KMS-11 (cell line): ENCODE measurements at regions not wholly inside any gene's neighbourhood (a gene's known extent, or its start where the extent isn't known, plus 50 kb on each side); places are given as distances from the start of the nearest gene placed in this dataset.

Experiments used
- H2AFZ ChIP-seq: fragments of 200-600 bp; sonication (generic); 2 replicates; pipeline ENCODE4 v1.6.1; 2016; ENCODE audit warnings: antibody characterized with exemption, mixed run types, low read depth
- H3K27ac ChIP-seq: fragments of 200-600 bp; sonication (generic); 2 replicates; pipeline ENCODE4 v1.6.1; 2016; ENCODE audit warnings: mild to moderate bottlenecking, mixed run types
- H3K27me3 ChIP-seq: fragments of 200-600 bp; sonication (generic); 2 replicates; pipeline ENCODE4 v1.6.1; 2017; ENCODE audit warnings: mild to moderate bottlenecking, low read depth, mixed run types, moderate library complexity; ENCODE audit not compliant: insufficient read depth
- H3K36me3 ChIP-seq: fragments of 200-600 bp; sonication (generic); 2 replicates; pipeline ENCODE4 v1.6.1; 2017; ENCODE audit warnings: mild to moderate bottlenecking, mixed run types; ENCODE audit not compliant: insufficient read depth
- H3K4me1 ChIP-seq: fragments of 200-600 bp; sonication (generic); 2 replicates; pipeline ENCODE4 v1.6.1; 2016; ENCODE audit warnings: mild to moderate bottlenecking, low read depth, mixed run types; ENCODE audit not compliant: poor library complexity, severe bottlenecking
- H3K4me2 ChIP-seq: fragments of 200-600 bp; sonication (generic); 2 replicates; pipeline ENCODE4 v1.7.0; 2016; ENCODE audit warnings: mild to moderate bottlenecking, mixed run types
- H3K4me3 ChIP-seq: fragments of 200-600 bp; sonication (generic); IDR thresholded peaks from 2 replicates; pipeline ENCODE4 v1.6.1; 2017; ENCODE audit warnings: low read depth, low read length, mixed read lengths; ENCODE audit not compliant: insufficient read depth
- H3K79me2 ChIP-seq: fragments of 200-600 bp; sonication (generic); 2 replicates; pipeline ENCODE4 v1.6.1; 2016; ENCODE audit warnings: low read depth, mixed run types; ENCODE audit not compliant: insufficient read depth
- H3K9ac ChIP-seq: fragments of 200-600 bp; sonication (generic); 2 replicates; pipeline ENCODE4 v1.6.1; 2016; ENCODE audit warnings: mild to moderate bottlenecking, mixed run types
- H4K20me1 ChIP-seq: fragments of 200-600 bp; sonication (generic); 2 replicates; pipeline ENCODE4 v1.6.1; 2016; ENCODE audit warnings: mild to moderate bottlenecking, mixed run types; ENCODE audit not compliant: insufficient read depth
- TF ChIP-seq, protein P1 (sequence below): fragments of 200-600 bp; sonication (generic); conservative IDR thresholded peaks from 2 replicates; pipeline ENCODE4 v1.6.1; 2017; ENCODE audit warnings: low read depth, mild to moderate bottlenecking, antibody characterized with exemption, low read length, moderate library complexity, mixed read lengths

GRCh38 chr2:64704161-64704560 lies 50.4 kb upstream of the SERTAD2 start:
- no peaks in the 10 kb centered on the region for H3K4me1 ChIP-seq
- H3K4me2 ChIP-seq = no peak overlapping the region
- H3K4me3 ChIP-seq = no peak overlapping the region
- H3K36me3 ChIP-seq = no peaks in the 10 kb centered on the region
- no peaks in the 10 kb centered on the region for H4K20me1 ChIP-seq
- no peaks in the 10 kb centered on the region for H3K79me2 ChIP-seq
- no peak overlapping the region for H2AFZ ChIP-seq
- H3K27ac ChIP-seq = no peak overlapping the region
- TF ChIP-seq, protein P1, sequence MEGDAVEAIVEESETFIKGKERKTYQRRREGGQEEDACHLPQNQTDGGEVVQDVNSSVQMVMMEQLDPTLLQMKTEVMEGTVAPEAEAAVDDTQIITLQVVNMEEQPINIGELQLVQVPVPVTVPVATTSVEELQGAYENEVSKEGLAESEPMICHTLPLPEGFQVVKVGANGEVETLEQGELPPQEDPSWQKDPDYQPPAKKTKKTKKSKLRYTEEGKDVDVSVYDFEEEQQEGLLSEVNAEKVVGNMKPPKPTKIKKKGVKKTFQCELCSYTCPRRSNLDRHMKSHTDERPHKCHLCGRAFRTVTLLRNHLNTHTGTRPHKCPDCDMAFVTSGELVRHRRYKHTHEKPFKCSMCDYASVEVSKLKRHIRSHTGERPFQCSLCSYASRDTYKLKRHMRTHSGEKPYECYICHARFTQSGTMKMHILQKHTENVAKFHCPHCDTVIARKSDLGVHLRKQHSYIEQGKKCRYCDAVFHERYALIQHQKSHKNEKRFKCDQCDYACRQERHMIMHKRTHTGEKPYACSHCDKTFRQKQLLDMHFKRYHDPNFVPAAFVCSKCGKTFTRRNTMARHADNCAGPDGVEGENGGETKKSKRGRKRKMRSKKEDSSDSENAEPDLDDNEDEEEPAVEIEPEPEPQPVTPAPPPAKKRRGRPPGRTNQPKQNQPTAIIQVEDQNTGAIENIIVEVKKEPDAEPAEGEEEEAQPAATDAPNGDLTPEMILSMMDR = no peak
- no peaks in the 10 kb centered on the region for H3K27me3 ChIP-seq
- H3K9ac ChIP-seq = no peak overlapping the region

DNA sequence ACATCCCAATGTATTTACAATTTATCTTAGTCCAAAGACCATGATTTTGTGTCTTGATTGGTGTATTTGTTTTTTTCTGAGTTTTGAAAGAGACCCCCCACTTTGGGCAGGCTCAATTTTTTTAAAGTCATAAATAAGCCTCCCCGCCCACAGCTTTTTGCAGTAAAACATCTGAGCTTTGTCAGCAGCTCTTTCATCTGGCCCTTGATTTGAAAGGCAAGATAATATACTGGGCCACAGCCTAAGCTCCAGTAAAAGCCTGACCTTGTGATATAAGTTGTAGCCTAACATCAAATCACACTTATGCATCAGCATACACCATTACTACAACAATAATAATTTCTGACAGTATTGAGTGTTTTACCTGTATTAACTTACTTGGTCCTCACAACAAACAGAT lies 51.3 kb upstream of the SERTAD2 start:
- H3K27ac ChIP-seq = no peak overlapping the region
- no peaks in the 10 kb centered on the region for H3K36me3 ChIP-seq
- no peaks in the 10 kb centered on the region for H3K79me2 ChIP-seq
- no peaks in the 10 kb centered on the region for H4K20me1 ChIP-seq
- H3K9ac ChIP-seq = no peak overlapping the region
- no peaks in the 10 kb centered on the region for H3K4me1 ChIP-seq
- no peak overlapping the region for H2AFZ ChIP-seq
- H3K4me3 ChIP-seq = no peak overlapping the region
- H3K27me3 ChIP-seq = no peaks in the 10 kb centered on the region
- TF ChIP-seq, protein P1 = no peak
- no peak overlapping the region for H3K4me2 ChIP-seq

GRCh38 chr2:64707276-64707675 lies 53.6 kb upstream of the SERTAD2 start:
- Histone ChIP-seq H3K4me2 (no peak overlapping the region), H3K27me3 (no peaks in the 10 kb centered on the region), H4K20me1 (no peaks in the 10 kb centered on the region), H3K4me3 (no peak overlapping the region), H3K27ac (no peak overlapping the region), H2AFZ (no peak overlapping the region), H3K79me2 (no peaks in the 10 kb centered on the region), H3K9ac (no peak overlapping the region), H3K36me3 (no peaks in the 10 kb centered on the region), H3K4me1 (no peaks in the 10 kb centered on the region)
- TF ChIP-seq, protein P1 = no peak

DNA sequence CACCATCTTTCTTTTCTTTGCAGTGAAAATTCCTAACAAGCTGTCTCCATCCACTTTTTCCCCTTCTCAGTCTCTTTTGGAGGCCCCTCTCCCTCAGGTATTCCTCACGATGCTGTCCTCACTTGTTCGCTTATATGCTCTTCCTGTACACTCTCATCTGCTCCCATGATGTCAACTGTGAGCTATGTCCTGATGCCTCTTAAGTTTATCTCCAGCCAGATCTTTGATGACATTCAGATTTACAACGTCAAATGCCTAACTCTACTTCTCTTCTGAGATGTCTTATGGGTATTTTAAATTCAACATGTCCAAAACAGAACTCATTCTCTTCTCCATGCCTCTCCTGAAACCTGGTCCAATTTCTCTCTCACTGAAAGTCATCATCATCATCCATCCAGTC lies 55.1 kb upstream of the SERTAD2 start:
- Histone ChIP-seq H3K27ac (no peak overlapping the region), H3K9ac (no peak overlapping the region), H2AFZ (no peak overlapping the region), H3K27me3 (no peaks in the 10 kb centered on the region), H3K4me1 (no peaks in the 10 kb centered on the region), H3K36me3 (no peaks in the 10 kb centered on the region), H3K79me2 (no peaks in the 10 kb centered on the region), H3K4me3 (no peak overlapping the region), H3K4me2 (no peak overlapping the region), H4K20me1 (no peaks in the 10 kb centered on the region)
- TF ChIP-seq, protein P1 = no peak
